Caco-2 (cell line): ENCODE measurements at regions not wholly inside any gene's neighbourhood (a gene's known extent, or its start where the extent isn't known, plus 50 kb on each side); places are given as distances from the start of the nearest gene placed in this dataset.

ENCODE experiments used
- BruUV-seq: library from RNA; stranded (reverse); fragments of 400-500 nt; replicated peaks from 2 replicates; lab custom pipeline; 2021; lab: Mats Ljungman, UMichigan
- CTCF ChIA-PET: fragments of 300-600 bp; sonication (Branson Sonifier 250); formaldehyde crosslinking; loops from one replicate; lab custom pipeline; 2022; ENCODE audit warnings: antibody characterized with exemption; lab: Charles Lee
- POLR2A ChIA-PET: fragments of 300-600 bp; sonication (Branson Sonifier 250); formaldehyde crosslinking; loops from one replicate; lab custom pipeline; 2022; ENCODE audit warnings: antibody characterized with exemption; lab: Charles Lee
- DNase-seq, 2 experiments: peaks; one replicate each; pipeline versions ENCODE4 v3.0.0 to v3.0.0-alpha.2; 2020 to 2022
- H3K27me3 ChIP-seq: replicated peaks from 2 replicates; pipeline ENCODE4 v1.6.0; 2011; ENCODE audit warnings: low read length; ENCODE audit not compliant: control insufficient read depth, insufficient read depth
- H3K36me3 ChIP-seq: 2 replicates; pipeline ENCODE4 v1.5.1; 2011; ENCODE audit warnings: low read length; ENCODE audit not compliant: control insufficient read depth, insufficient read depth
- H3K4me1 ChIP-seq: fragments of 250-450 bp; sonication (Bioruptor Pico); 2 replicates; pipeline ENCODE4 v1.5.1; 2020; ENCODE audit warnings: mild to moderate bottlenecking
- H3K4me3 ChIP-seq: 2 replicates; pipeline ENCODE4 v1.5.1; 2011; ENCODE audit warnings: low read depth, mild to moderate bottlenecking, control low read depth, low read length
- H3K9me3 ChIP-seq: fragments of 250-450 bp; sonication (Bioruptor Pico); 2 replicates; pipeline ENCODE4 v1.5.1; 2020; ENCODE audit warnings: mild to moderate bottlenecking, moderate library complexity
- H3K27ac Mint-ChIP-seq: one replicate; pipeline ENCODE4 v1.8.0; 2022; ENCODE audit warnings: mixed read lengths; ENCODE audit not compliant: unreplicated experiment
- H3K27me3 Mint-ChIP-seq: one replicate; pipeline ENCODE4 v1.8.0; 2022; ENCODE audit warnings: mixed read lengths; ENCODE audit not compliant: insufficient read depth, unreplicated experiment
- H3K36me3 Mint-ChIP-seq: one replicate; pipeline ENCODE4 v1.8.0; 2022; ENCODE audit warnings: mild to moderate bottlenecking, mixed read lengths; ENCODE audit not compliant: insufficient read depth, unreplicated experiment
- H3K4me1 Mint-ChIP-seq: one replicate; pipeline ENCODE4 v1.8.0; 2022; ENCODE audit warnings: low read depth, mixed read lengths; ENCODE audit not compliant: unreplicated experiment
- H3K4me3 Mint-ChIP-seq: one replicate; pipeline ENCODE4 v1.8.0; 2022; ENCODE audit warnings: mild to moderate bottlenecking, moderate library complexity, mixed read lengths; ENCODE audit not compliant: unreplicated experiment
- H3K9me3 Mint-ChIP-seq: one replicate; pipeline ENCODE4 v1.8.0; 2022; ENCODE audit warnings: mixed read lengths; ENCODE audit not compliant: unreplicated experiment
- CTCF ChIP-seq, 2 experiments: fragments of 200-600 bp in 1 of 2; IDR thresholded peaks; 1 replicate in 1 of 2; 2 replicates in 1 of 2; pipeline versions ENCODE4 v1.5.1 to v1.8.0; 2011 to 2022; ENCODE audit warnings: antibody characterized with exemption in 1 of 2, control low read depth in 1 of 2, inconsistent platforms in 1 of 2, low read depth in 1 of 2, low read length in 1 of 2, mild to moderate bottlenecking in 1 of 2, moderate library complexity in 1 of 2; ENCODE audit not compliant: insufficient read depth in 1 of 2, severe bottlenecking in 1 of 2, unreplicated experiment in 1 of 2
- intact Hi-C: fragments of 100-400 bp; cut with micrococcal nuclease; formaldehyde crosslinking; loops from one replicate; pipeline ENCODE4 v1.10.0; 2022; ENCODE audit not compliant: unreplicated experiment

DNA sequence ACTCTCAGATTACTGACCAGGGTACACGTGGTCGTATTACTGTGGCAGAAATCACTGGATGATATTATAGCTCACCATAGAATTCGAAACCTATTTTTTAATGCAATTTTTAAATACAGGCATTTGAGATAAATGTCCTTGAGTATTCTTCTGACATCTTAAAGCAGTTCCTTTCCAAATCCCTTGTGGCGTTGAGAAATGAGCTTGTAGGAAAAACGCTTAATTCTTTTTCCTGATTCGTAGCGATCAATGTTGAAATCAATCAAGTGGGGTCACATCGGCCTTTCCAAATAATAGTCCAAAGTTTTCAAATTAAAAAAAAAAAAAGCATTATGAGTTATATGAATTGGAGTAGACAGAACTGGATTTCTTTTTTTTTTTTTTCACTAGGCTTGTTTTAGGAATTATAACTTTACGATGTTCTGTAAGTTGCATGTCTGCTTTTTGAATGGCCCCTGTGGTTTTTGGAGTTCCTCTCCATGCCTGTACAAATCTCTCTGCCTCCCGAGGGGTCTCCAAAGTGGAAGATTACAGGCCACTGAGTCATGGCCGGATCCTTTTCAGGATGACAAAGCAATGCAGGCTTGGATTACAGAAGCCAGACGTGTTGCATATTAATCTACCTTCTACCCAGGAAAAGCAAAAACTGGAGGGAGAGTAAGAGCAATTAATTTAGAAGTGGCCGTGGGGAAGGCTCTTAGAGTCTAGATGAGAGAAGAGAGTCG is 226.1 kb downstream of the SHOX start:
- ChIA-PET CTCF (no interaction called here), POLR2A (no interaction called here)
- no peaks in the 10 kb centered on the region for H3K27me3 ChIP-seq
- intact Hi-C loops, result no loop called here
- Mint-ChIP-seq H3K9me3 (peaks cover 31% of the 10 kb centered on the region), H3K36me3 (no peaks in the 10 kb centered on the region), H3K27ac (no peak overlapping the region), H3K4me1 (no peaks in the 10 kb centered on the region), H3K27me3 (no peaks in the 10 kb centered on the region), H3K4me3 (no peak overlapping the region)
- H3K36me3 ChIP-seq, result no peaks in the 10 kb centered on the region
- no TSS peak for BruUV-seq
- no peak overlapping the region for H3K4me3 ChIP-seq
- no peak for DNase-seq
- TF ChIP-seq CTCF (IDR thresholded peaks at IDR 0.05; ENCODE audit: insufficient read depth in 1 of 2, low read depth in 1 of 2, low read length in 1 of 2, severe bottlenecking in 1 of 2, unreplicated experiment in 1 of 2), result no peak
- H3K4me1 ChIP-seq, result no peaks in the 10 kb centered on the region
- H3K9me3 ChIP-seq, result no peaks in the 10 kb centered on the region

GRCh38 chrX:853304-853703 is 222.7 kb downstream of the SHOX start:
- Histone ChIP-seq H3K4me3 (no peak overlapping the region), H3K9me3 (no peaks in the 10 kb centered on the region), H3K4me1 (no peaks in the 10 kb centered on the region), H3K27me3 (no peaks in the 10 kb centered on the region), H3K36me3 (no peaks in the 10 kb centered on the region)
- intact Hi-C loops, result no loop called here
- TF ChIP-seq CTCF (IDR thresholded peaks at IDR 0.05; ENCODE audit: insufficient read depth in 1 of 2, low read depth in 1 of 2, low read length in 1 of 2, severe bottlenecking in 1 of 2, unreplicated experiment in 1 of 2), result no peak
- Mint-ChIP-seq H3K4me3 (no peak overlapping the region), H3K36me3 (no peaks in the 10 kb centered on the region), H3K27ac (no peak overlapping the region), H3K9me3 (peaks cover 30% of the 10 kb centered on the region), H3K4me1 (no peaks in the 10 kb centered on the region), H3K27me3 (no peaks in the 10 kb centered on the region)
- CTCF ChIA-PET, result no interaction called here
- POLR2A ChIA-PET, result no interaction called here
- no TSS peak for BruUV-seq
- DNase-seq, result no peak

DNA sequence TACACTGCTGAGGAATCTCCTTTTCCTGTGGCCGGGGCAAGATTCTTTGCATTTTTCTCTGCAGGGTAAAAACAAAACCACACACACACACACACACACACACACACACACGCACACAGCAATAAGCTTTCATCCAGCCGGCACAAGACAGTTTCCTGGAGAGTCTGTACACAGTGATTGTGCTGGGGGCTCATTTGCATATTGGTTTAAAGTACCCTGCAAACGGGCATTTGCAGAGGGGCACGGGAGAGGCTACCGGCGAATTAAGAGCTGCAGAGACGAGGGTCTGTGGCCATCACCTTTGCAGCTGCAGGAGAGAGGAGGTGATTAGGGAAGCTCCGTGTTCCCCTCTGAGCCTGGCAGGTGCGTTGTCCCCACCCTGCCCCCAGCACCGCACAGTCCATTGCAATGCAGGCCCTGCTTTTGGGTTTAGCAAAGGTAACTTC is 219.9 kb downstream of the SHOX start:
- Mint-ChIP-seq H3K4me3 (peak overlapping the region; percentile 40), H3K27ac (no peak overlapping the region), H3K27me3 (no peaks in the 10 kb centered on the region), H3K9me3 (peaks cover 28% of the 10 kb centered on the region), H3K4me1 (no peaks in the 10 kb centered on the region), H3K36me3 (no peaks in the 10 kb centered on the region)
- intact Hi-C loops, result no loop called here
- Histone ChIP-seq H3K36me3 (no peaks in the 10 kb centered on the region), H3K4me1 (no peaks in the 10 kb centered on the region), H3K4me3 (no peak overlapping the region), H3K9me3 (no peaks in the 10 kb centered on the region), H3K27me3 (no peaks in the 10 kb centered on the region)
- CTCF ChIA-PET, result no interaction called here
- POLR2A ChIA-PET, result no interaction called here
- DNase-seq, result no peak
- TF ChIP-seq CTCF (IDR thresholded peaks at IDR 0.05; ENCODE audit: insufficient read depth in 1 of 2, low read depth in 1 of 2, low read length in 1 of 2, severe bottlenecking in 1 of 2, unreplicated experiment in 1 of 2), result no peak
- BruUV-seq, result no TSS peak
